KMS-11 (cell line): ENCODE measurements at regions not wholly inside any gene's neighbourhood (a gene's known extent, or its start where the extent isn't known, plus 50 kb on each side); places are given as distances from the start of the nearest gene placed in this dataset.
"Not testable (repeated sequence)": the region's sequence is repeated elsewhere in the genome, so short reads cannot be mapped to it uniquely, and the experiment has no call there.

Experiments
- H2AFZ ChIP-seq: fragments of 200-600 bp; sonication (generic); 2 replicates; pipeline ENCODE4 v1.6.1; 2016; ENCODE audit warnings: antibody characterized with exemption, mixed run types, low read depth
- H3K27ac ChIP-seq: fragments of 200-600 bp; sonication (generic); 2 replicates; pipeline ENCODE4 v1.6.1; 2016; ENCODE audit warnings: mild to moderate bottlenecking, mixed run types
- H3K27me3 ChIP-seq: fragments of 200-600 bp; sonication (generic); 2 replicates; pipeline ENCODE4 v1.6.1; 2017; ENCODE audit warnings: mild to moderate bottlenecking, low read depth, mixed run types, moderate library complexity; ENCODE audit not compliant: insufficient read depth
- H3K36me3 ChIP-seq: fragments of 200-600 bp; sonication (generic); 2 replicates; pipeline ENCODE4 v1.6.1; 2017; ENCODE audit warnings: mild to moderate bottlenecking, mixed run types; ENCODE audit not compliant: insufficient read depth
- H3K4me1 ChIP-seq: fragments of 200-600 bp; sonication (generic); 2 replicates; pipeline ENCODE4 v1.6.1; 2016; ENCODE audit warnings: mild to moderate bottlenecking, low read depth, mixed run types; ENCODE audit not compliant: poor library complexity, severe bottlenecking
- H3K4me2 ChIP-seq: fragments of 200-600 bp; sonication (generic); 2 replicates; pipeline ENCODE4 v1.7.0; 2016; ENCODE audit warnings: mild to moderate bottlenecking, mixed run types
- H3K4me3 ChIP-seq: fragments of 200-600 bp; sonication (generic); IDR thresholded peaks from 2 replicates; pipeline ENCODE4 v1.6.1; 2017; ENCODE audit warnings: low read depth, low read length, mixed read lengths; ENCODE audit not compliant: insufficient read depth
- H3K79me2 ChIP-seq: fragments of 200-600 bp; sonication (generic); 2 replicates; pipeline ENCODE4 v1.6.1; 2016; ENCODE audit warnings: low read depth, mixed run types; ENCODE audit not compliant: insufficient read depth
- H3K9ac ChIP-seq: fragments of 200-600 bp; sonication (generic); 2 replicates; pipeline ENCODE4 v1.6.1; 2016; ENCODE audit warnings: mild to moderate bottlenecking, mixed run types
- H4K20me1 ChIP-seq: fragments of 200-600 bp; sonication (generic); 2 replicates; pipeline ENCODE4 v1.6.1; 2016; ENCODE audit warnings: mild to moderate bottlenecking, mixed run types; ENCODE audit not compliant: insufficient read depth
- CTCF ChIP-seq: fragments of 200-600 bp; sonication (generic); conservative IDR thresholded peaks from 2 replicates; pipeline ENCODE4 v1.6.1; 2017; ENCODE audit warnings: low read depth, mild to moderate bottlenecking, antibody characterized with exemption, low read length, moderate library complexity, mixed read lengths

DNA sequence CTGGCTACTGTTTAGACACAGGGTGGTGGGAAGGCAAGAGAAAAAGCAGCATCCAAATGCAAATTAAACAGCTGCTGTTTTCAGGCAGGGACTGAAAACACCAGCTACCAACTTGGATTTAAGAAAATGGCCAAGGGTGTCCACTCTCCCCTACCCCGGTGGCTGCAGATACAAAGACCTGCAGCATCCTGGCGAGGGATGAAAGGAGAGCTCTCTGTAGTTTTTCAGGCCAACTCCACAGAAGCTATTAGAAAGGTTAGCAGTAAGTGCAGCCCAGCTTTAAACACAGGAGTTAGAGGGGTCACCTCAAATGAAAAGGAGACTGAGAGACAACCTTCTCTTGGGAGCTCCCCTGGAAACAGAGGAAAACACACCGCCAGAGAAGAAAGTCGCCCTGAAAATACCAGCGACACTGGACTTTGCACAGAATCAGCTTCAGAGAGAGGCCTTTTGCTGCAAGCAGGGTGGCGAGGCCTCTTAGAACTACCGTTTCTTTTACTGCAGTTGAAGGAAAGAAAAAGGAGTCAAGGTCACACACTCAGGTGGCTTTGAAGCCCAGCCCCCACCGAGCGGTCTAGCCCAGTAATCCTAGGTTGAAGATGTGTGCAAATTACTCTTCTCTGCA is 74.4 kb upstream of the TIAM1 start:
- no peak overlapping the region for H3K4me3 ChIP-seq
- H3K79me2 ChIP-seq: no peaks in the 10 kb centered on the region
- no peaks in the 10 kb centered on the region for H3K36me3 ChIP-seq
- H3K27ac ChIP-seq: no peak overlapping the region
- no peaks in the 10 kb centered on the region for H4K20me1 ChIP-seq
- no peak overlapping the region for H3K9ac ChIP-seq
- H3K27me3 ChIP-seq: no peaks in the 10 kb centered on the region
- no peaks in the 10 kb centered on the region for H3K4me1 ChIP-seq
- H3K4me2 ChIP-seq: no peak overlapping the region
- H2AFZ ChIP-seq: no peak overlapping the region
- no peak for TF ChIP-seq CTCF

DNA sequence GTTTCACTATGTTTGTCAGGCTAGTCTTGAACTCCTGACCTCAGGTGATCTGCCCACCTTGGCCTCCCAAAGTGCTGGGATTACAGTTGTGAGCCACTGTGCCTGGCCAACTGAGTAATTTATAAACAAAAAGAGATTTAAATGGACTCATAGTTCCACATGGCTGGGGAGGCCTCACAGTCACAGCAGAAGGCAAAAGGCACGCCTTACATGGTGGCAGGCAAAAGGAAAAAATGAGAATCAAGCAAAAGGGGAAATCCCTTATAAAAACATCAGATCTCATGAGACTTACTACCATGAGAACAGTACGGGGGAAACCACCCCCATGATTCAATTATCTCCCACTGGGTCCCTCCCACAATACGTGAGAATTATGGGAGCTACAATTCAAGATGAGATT is 73.2 kb upstream of the TIAM1 start:
- H3K4me1 ChIP-seq, H3K27me3 ChIP-seq, H2AFZ ChIP-seq, H4K20me1 ChIP-seq, H3K79me2 ChIP-seq, H3K4me3 ChIP-seq, H3K36me3 ChIP-seq, H3K27ac ChIP-seq, H3K4me2 ChIP-seq, H3K9ac ChIP-seq: not testable (repeated sequence)

DNA sequence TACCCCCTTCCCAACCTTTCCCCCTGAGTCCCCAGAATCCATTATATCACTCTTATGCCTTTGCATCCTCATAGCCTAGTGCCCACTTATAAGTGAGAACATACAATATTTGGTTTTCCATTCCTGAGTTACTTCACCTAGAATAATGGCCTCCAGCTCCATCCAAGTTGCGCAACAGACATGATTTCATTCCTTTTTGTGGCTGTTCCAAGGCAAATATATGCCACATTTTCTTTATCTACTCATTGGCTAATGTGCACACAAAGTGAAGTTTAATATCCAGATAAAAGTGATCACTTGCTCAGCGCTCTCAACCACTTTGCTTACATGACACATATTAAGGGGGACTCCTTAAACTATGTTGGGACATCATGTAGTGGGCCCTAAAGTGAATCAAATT is 72.4 kb upstream of the TIAM1 start:
- no peaks in the 10 kb centered on the region for H3K36me3 ChIP-seq
- no peak overlapping the region for H3K9ac ChIP-seq
- H3K4me3 ChIP-seq: no peak overlapping the region
- H3K27ac ChIP-seq: no peak overlapping the region
- H4K20me1 ChIP-seq: no peaks in the 10 kb centered on the region
- H3K79me2 ChIP-seq: no peaks in the 10 kb centered on the region
- H3K4me2 ChIP-seq: no peak overlapping the region
- no peaks in the 10 kb centered on the region for H3K27me3 ChIP-seq
- peaks cover 2% of the 10 kb centered on the region for H3K4me1 ChIP-seq
- H2AFZ ChIP-seq: no peak overlapping the region
- TF ChIP-seq CTCF: no peak

DNA sequence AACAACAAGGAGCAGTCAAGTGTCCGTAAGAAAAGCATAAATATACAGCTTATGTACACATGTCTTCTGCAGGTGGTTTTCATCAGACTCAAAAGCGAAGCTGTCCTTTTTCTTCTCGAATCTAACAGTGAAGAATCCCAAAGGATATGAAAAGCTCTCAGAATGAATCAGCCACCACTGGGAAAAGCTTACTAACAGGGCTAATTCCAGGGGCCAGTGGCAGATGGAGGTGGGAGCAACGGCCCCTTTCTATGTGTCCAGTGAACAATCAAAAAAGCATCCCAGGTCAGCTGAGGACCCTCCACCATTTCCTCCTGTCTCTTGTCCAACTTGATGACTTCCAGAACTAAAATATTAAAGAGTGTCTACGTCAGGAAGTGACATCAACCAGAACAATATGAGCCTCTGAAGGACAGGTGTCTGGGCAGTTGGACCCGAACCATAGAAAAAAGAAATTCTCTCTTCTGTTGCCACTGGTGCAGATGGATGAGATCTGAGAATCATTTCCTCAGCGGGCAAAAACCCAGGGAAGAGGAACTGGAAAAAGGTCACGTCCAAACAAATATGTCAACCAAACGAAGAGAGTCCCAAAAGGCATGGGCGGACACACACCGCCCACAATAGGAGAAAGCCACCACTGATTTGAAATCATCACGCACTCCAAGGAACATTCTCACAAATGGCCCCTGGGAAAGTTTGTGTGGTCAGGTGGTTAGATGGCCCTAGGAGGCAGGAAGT is 70.4 kb upstream of the TIAM1 start:
- Histone ChIP-seq H4K20me1 (no peaks in the 10 kb centered on the region), H3K27ac (no peak overlapping the region), H3K4me3 (no peak overlapping the region), H2AFZ (no peak overlapping the region), H3K4me1 (peaks cover 22% of the 10 kb centered on the region), H3K79me2 (no peaks in the 10 kb centered on the region), H3K9ac (no peak overlapping the region), H3K27me3 (no peaks in the 10 kb centered on the region), H3K4me2 (no peak overlapping the region), H3K36me3 (no peaks in the 10 kb centered on the region)
- TF ChIP-seq CTCF: no peak

DNA sequence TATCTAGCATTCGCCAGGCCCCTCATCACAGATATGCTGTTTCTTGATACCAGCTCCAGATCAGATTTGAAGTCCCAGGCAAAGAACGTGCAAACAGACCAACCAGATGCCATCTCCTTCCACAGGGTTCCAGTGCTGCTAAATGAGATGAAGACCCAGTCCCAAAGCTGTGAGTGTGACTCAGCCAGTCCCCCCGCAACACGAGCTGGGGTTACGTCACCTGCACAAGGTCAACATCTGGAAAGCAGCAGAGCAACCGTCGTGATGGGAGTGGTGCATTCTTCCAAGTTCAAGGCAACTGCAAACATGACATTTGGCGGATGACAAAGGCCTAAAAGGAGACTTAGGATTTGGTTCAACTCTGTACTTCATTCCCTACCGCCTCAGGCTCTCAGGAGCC is 69.6 kb upstream of the TIAM1 start:
- Histone ChIP-seq H4K20me1 (no peaks in the 10 kb centered on the region), H3K27me3 (no peaks in the 10 kb centered on the region), H3K4me2 (no peak overlapping the region), H3K4me1 (peaks cover 28% of the 10 kb centered on the region), H2AFZ (no peak overlapping the region), H3K27ac (no peak overlapping the region), H3K79me2 (no peaks in the 10 kb centered on the region), H3K9ac (no peak overlapping the region), H3K4me3 (no peak overlapping the region), H3K36me3 (no peaks in the 10 kb centered on the region)
- TF ChIP-seq CTCF: no peak
